SK-N-SH (cell line): ENCODE measurements at regions not wholly inside any gene's neighbourhood (a gene's known extent, or its start where the extent isn't known, plus 50 kb on each side); places are given as distances from the start of the nearest gene placed in this dataset.

Experiments
- CHD2 ChIP-seq: fragments of 150-350 bp; IDR thresholded peaks from 2 replicates; pipeline ENCODE4 v1.6.1; 2018; ENCODE audit warnings: low read length; ENCODE audit not compliant: partially characterized antibody
- CTCF ChIP-seq: fragments of 200-600 bp; sonication (generic); IDR thresholded peaks from 2 replicates; pipeline ENCODE4 v1.6.1; 2017; ENCODE audit warnings: antibody characterized with exemption, mild to moderate bottlenecking, moderate library complexity
- ELF1 ChIP-seq: IDR thresholded peaks from 2 replicates; pipeline ENCODE4 v1.4.0; 2012
- GABPA ChIP-seq: IDR thresholded peaks from 2 replicates; pipeline ENCODE4 v1.4.0; 2012; ENCODE audit warnings: low read depth, mild to moderate bottlenecking
- JUND ChIP-seq: IDR thresholded peaks from 2 replicates; pipeline ENCODE4 v1.4.0; 2012
- MAX ChIP-seq: IDR thresholded peaks from 2 replicates; pipeline ENCODE4 v1.4.0; 2012; ENCODE audit warnings: low read depth
- MXI1 ChIP-seq: IDR thresholded peaks from 2 replicates; pipeline ENCODE4 v1.6.1; 2012; ENCODE audit warnings: mild to moderate bottlenecking, low read depth, low read length, improper control_type of control experiment
- NFIC ChIP-seq: IDR thresholded peaks from 2 replicates; pipeline ENCODE4 v1.4.0; 2012; ENCODE audit warnings: borderline replicate concordance
- POLR2AphosphoS5 ChIP-seq: IDR thresholded peaks from 2 replicates; pipeline ENCODE4 v1.6.1; 2012; ENCODE audit warnings: low read depth, low read length
- USF2 ChIP-seq: fragments of 150-350 bp; IDR thresholded peaks from 2 replicates; pipeline ENCODE4 v1.6.1; 2017; ENCODE audit warnings: antibody characterized with exemption, low read length, low read depth, borderline replicate concordance
- YY1 ChIP-seq: IDR thresholded peaks from 2 replicates; pipeline ENCODE4 v1.4.0; 2012; ENCODE audit warnings: low read depth, mild to moderate bottlenecking

- TF ChIP-seq USF2 (no peak), NFIC (no peak), CTCF (no peak), POLR2AphosphoS5 (no peak), CHD2 (no peak), ELF1 (no peak), MAX (no peak), MXI1 (no peak), JUND (no peak), YY1 (no peak), GABPA (no peak)
Observed at GRCh38 chr20:22522701-22523100, 61.7 kb downstream of the FOXA2 start.
